Brain microvascular endothelial cell (primary cell): ENCODE measurements at regions not wholly inside any gene's neighbourhood (a gene's known extent, or its start where the extent isn't known, plus 50 kb on each side); places are given as distances from the start of the nearest gene placed in this dataset.
"Not testable (repeated sequence)": the region's sequence is repeated elsewhere in the genome, so short reads cannot be mapped to it uniquely, and the experiment has no call there.

Experiments used
- DNase-seq: peaks from one replicate; pipeline ENCODE4 v3.0.0-alpha.2; 2020
- H3K27ac ChIP-seq: fragments of 250-450 bp; sonication (Bioruptor Pico); 2 replicates; pipeline ENCODE4 v1.5.1; 2020; ENCODE audit warnings: mild to moderate bottlenecking, moderate library complexity
- H3K27me3 ChIP-seq: fragments of 250-450 bp; sonication (Bioruptor Pico); replicated peaks from 2 replicates; pipeline ENCODE4 v1.5.1; 2020; ENCODE audit warnings: mild to moderate bottlenecking
- H3K36me3 ChIP-seq: fragments of 250-450 bp; sonication (Bioruptor Pico); replicated peaks from 2 replicates; pipeline ENCODE4 v1.5.1; 2020; ENCODE audit warnings: mild to moderate bottlenecking
- H3K4me3 ChIP-seq: 2 replicates; pipeline ENCODE4 v1.5.1; 2011; ENCODE audit warnings: low read depth, mild to moderate bottlenecking, control low read depth, low read length, moderate library complexity
- in situ Hi-C: cut with HindIII; loops from 2 replicates; pipeline ENCODE4 v1.10.0; 2017; ENCODE audit warnings: low sequenced_read_pairs, low pct_ligation_motif_present
- TF ChIP-seq, protein P1 (sequence below): IDR thresholded peaks from 2 replicates; pipeline ENCODE4 v1.5.1; 2011; ENCODE audit warnings: low read depth, mild to moderate bottlenecking, moderate library complexity, low read length, control low read depth, inconsistent platforms; ENCODE audit errors: missing control alignments

DNA sequence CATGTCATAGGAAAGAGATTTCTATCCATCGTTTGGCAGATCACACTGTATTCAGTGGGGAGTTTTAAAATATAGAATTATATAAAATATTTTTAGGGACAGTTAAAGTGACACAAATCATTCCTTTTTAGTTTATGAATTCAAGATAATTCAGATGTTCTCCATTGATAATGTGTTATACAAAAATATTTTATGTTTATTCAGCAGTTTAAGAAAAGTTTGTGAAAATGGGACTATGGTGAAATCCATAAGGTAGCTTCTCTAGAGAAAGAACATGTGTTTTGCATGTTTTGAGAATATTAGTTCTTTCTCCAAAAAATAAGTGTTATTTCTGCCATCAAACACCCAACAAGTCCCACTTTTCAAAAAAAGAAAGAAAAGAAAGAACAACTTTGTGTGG is 122.9 kb downstream of the EMB start:
- no peaks in the 10 kb centered on the region for H3K27me3 ChIP-seq
- no peak overlapping the region for H3K4me3 ChIP-seq
- TF ChIP-seq, protein P1, sequence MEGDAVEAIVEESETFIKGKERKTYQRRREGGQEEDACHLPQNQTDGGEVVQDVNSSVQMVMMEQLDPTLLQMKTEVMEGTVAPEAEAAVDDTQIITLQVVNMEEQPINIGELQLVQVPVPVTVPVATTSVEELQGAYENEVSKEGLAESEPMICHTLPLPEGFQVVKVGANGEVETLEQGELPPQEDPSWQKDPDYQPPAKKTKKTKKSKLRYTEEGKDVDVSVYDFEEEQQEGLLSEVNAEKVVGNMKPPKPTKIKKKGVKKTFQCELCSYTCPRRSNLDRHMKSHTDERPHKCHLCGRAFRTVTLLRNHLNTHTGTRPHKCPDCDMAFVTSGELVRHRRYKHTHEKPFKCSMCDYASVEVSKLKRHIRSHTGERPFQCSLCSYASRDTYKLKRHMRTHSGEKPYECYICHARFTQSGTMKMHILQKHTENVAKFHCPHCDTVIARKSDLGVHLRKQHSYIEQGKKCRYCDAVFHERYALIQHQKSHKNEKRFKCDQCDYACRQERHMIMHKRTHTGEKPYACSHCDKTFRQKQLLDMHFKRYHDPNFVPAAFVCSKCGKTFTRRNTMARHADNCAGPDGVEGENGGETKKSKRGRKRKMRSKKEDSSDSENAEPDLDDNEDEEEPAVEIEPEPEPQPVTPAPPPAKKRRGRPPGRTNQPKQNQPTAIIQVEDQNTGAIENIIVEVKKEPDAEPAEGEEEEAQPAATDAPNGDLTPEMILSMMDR = no peak
- DNase-seq = no peak
- in situ Hi-C loops = no loop called here
- no peaks in the 10 kb centered on the region for H3K36me3 ChIP-seq
- H3K27ac ChIP-seq = no peak overlapping the region

DNA sequence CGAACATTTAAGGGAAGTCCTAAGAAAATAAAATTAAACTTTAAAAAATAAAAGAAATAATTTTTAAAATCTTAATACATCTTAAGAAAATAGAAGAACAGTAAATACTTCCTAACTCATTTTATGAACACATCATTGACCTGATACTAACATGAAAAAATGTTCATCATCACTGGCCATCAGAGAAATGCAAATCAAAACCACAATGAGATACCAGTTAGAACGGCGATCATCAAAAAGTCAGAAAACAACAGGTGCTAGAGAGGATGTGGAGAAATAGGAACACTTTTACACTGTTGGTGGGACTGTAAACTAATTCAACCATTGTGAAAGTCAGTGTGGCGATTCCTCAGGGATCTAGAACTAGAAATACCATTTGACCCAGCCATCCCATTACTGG is 134.6 kb downstream of the EMB start:
- H3K4me3 ChIP-seq, DNase-seq, H3K27ac ChIP-seq, H3K27me3 ChIP-seq, in situ Hi-C loops, H3K36me3 ChIP-seq: not testable (repeated sequence)

- TF ChIP-seq, protein P1 = no peak
- no peaks in the 10 kb centered on the region for H3K27me3 ChIP-seq
- in situ Hi-C loops = no loop called here
- no peak overlapping the region for H3K4me3 ChIP-seq
- H3K27ac ChIP-seq = peak overlapping the region; percentile 45
- no peaks in the 10 kb centered on the region for H3K36me3 ChIP-seq
- peak; percentile 40 for DNase-seq
Observed at GRCh38 chr5:50302815-50303490, 138.1 kb downstream of the EMB start.

DNA sequence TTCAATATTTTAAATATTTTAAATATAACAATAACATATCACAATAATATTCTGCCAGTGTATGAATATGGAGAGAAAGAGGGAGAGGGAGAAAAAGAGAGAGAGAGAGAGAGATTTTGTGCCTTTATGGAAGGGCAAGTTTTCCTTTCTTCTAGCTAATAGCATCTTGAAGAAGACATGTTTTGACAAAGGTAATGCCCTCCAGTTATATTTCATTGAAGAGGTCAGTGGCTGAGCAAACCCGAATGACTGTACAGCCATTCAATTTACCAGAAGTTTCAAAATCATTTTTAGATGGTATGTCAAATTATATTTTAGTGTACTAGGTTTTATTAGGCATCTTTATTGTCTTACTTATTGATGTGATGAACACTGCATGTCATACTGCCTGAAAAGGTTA is 139.3 kb downstream of the EMB start:
- Histone ChIP-seq H3K27ac (no peak overlapping the region), H3K27me3 (no peaks in the 10 kb centered on the region), H3K36me3 (no peaks in the 10 kb centered on the region), H3K4me3 (no peak overlapping the region)
- no peak for DNase-seq
- TF ChIP-seq, protein P1 = no peak
- in situ Hi-C loops = no loop called here

- TF ChIP-seq, protein P1 = no peak
Observed at GRCh38 chr5:50300878-50301277, 140.2 kb downstream of the EMB start.

GRCh38 chr5:50299896-50300295 is 141.2 kb downstream of the EMB start:
- no peak overlapping the region for H3K27ac ChIP-seq
- H3K27me3 ChIP-seq = no peaks in the 10 kb centered on the region
- in situ Hi-C loops = no loop called here
- no peak overlapping the region for H3K4me3 ChIP-seq
- no peaks in the 10 kb centered on the region for H3K36me3 ChIP-seq
- TF ChIP-seq, protein P1 = no peak
- no peak for DNase-seq

More at GRCh38 chr5:50300878-50301277, 140.2 kb downstream of the EMB start:
- DNase-seq = no peak
- in situ Hi-C loops = no loop called here
- Histone ChIP-seq H3K27ac (no peak overlapping the region), H3K27me3 (no peaks in the 10 kb centered on the region), H3K36me3 (no peaks in the 10 kb centered on the region), H3K4me3 (no peak overlapping the region)
